ENCODE measurements at regions not wholly inside any gene's neighbourhood (a gene's known extent, or its start where the extent isn't known, plus 50 kb on each side); places are given as distances from the start of the nearest gene placed in this dataset.

GRCh38 chr21:25422610-25423608 is 184.4 kb downstream of the MRPL39 start:
- no peak for DNase-seq

GRCh38 chr21:25421321-25422028 is 185.8 kb downstream of the MRPL39 start:
- peak; percentile 61 for DNase-seq

- no peak for DNase-seq
These were observed 186.4 kb downstream of the MRPL39 start for GRCh38 chr21:25420831-25421230.

GRCh38 chr21:25416669-25417068 is 190.6 kb downstream of the MRPL39 start:
- no peak for DNase-seq

GRCh38 chr21:25412100-25412499 is 195.2 kb downstream of the MRPL39 start:
- no peak for DNase-seq

- DNase-seq: no peak
These were observed 197.3 kb downstream of the MRPL39 start for GRCh38 chr21:25409978-25410377.

GRCh38 chr21:25408666-25409065 is 198.6 kb downstream of the MRPL39 start:
- DNase-seq: no peak

- no peak for DNase-seq
These were observed 200.2 kb downstream of the MRPL39 start for GRCh38 chr21:25406887-25407579.

GRCh38 chr21:25405984-25406383 is 201.3 kb downstream of the MRPL39 start:
- no peak for DNase-seq

- no peak for DNase-seq
These were observed 204.9 kb downstream of the MRPL39 start for GRCh38 chr21:25402134-25402961.

GRCh38 chr21:25400427-25400826 is 206.9 kb downstream of the MRPL39 start:
- DNase-seq: no peak

GRCh38 chr21:25398630-25399029 is 208.7 kb downstream of the MRPL39 start:
- no peak for DNase-seq

GRCh38 chr21:25396135-25396711 is 211.1 kb downstream of the MRPL39 start:
- DNase-seq: no peak

- no peak for DNase-seq
These were observed 215.5 kb downstream of the MRPL39 start for GRCh38 chr21:25391777-25392176.

GRCh38 chr21:25390701-25391100 is 216.6 kb downstream of the MRPL39 start:
- DNase-seq: no peak

- DNase-seq: no peak
These were observed 219.6 kb downstream of the MRPL39 start for GRCh38 chr21:25387665-25388064.

- DNase-seq: peak; percentile 73
These were observed 221.3 kb downstream of the MRPL39 start for GRCh38 chr21:25385911-25386474.

- DNase-seq: no peak
These were observed 221.9 kb downstream of the MRPL39 start for GRCh38 chr21:25385341-25385740.

GRCh38 chr21:25384782-25385181 is 222.5 kb downstream of the MRPL39 start:
- DNase-seq: no peak

GRCh38 chr21:25383545-25383944 is 223.7 kb downstream of the MRPL39 start:
- no peak for DNase-seq

GRCh38 chr21:25381936-25382452 is 225.3 kb downstream of the MRPL39 start:
- DNase-seq: no peak

Data from fibroblast of skin of abdomen (primary cell).